Thyroid gland (tissue), 4 donors: ENCODE measurements at regions not wholly inside any gene's neighbourhood (a gene's known extent, or its start where the extent isn't known, plus 50 kb on each side); places are given as distances from the start of the nearest gene placed in this dataset.

Experiments used
- DNase-seq, 2 donors: peaks; one replicate each; pipeline ENCODE4 v3.0.0-alpha.2; 2019
- H3K27ac ChIP-seq, 3 donors: fragments of 200-600 bp; sonication (generic); 1 replicate in 2 of 3; 2 replicates in 1 of 3; pipeline ENCODE4 v1.5.1; 2016 to 2019; ENCODE audit warnings: mild to moderate bottlenecking in 1 of 3, moderate library complexity in 1 of 3
- H3K27me3 ChIP-seq: fragments of 200-600 bp; sonication (generic); one replicate; pipeline ENCODE4 v1.5.1; 2019
- H3K36me3 ChIP-seq, 2 donors: fragments of 200-600 bp; sonication (generic); one replicate each; pipeline ENCODE4 v1.5.1; 2016 to 2019
- H3K4me1 ChIP-seq, 2 donors: fragments of 200-600 bp; sonication (generic); one replicate each; pipeline ENCODE4 v1.5.1; 2017 to 2019
- H3K4me3 ChIP-seq, 3 donors: fragments of 200-600 bp; sonication (generic); replicated peaks in 1 of 3; 1 replicate in 2 of 3; 2 replicates in 1 of 3; pipeline ENCODE4 v1.5.1; 2016; ENCODE audit warnings: mild to moderate bottlenecking in 1 of 3
- H3K9me3 ChIP-seq: fragments of 200-600 bp; sonication (generic); one replicate; pipeline ENCODE4 v1.5.1; 2017
- POLR2A ChIP-seq, 2 donors: fragments of 450-650 bp; IDR thresholded peaks; one replicate each; pipeline ENCODE4 v1.6.1; 2017; ENCODE audit warnings: antibody characterized with exemption in 2 of 2, mild to moderate bottlenecking in 2 of 2, moderate library complexity in 1 of 2
- WGBS, 2 donors: methylation state at CpG; one replicate each; pipeline ENCODE4 v1.1.5; 2017; 5-methylcytosine and 5-hydroxymethylcytosine counted together
- intact Hi-C: fragments of 100-400 bp; cut with DNase I; formaldehyde crosslinking; loops from one replicate; pipeline ENCODE4 v1.15.1; 2023
- TF ChIP-seq, protein P1 (sequence below), 6 experiments: fragments of 200-600 bp in 3 of 6; fragments of 450-650 bp in 3 of 6; sonication (generic) in 3 of 6; IDR thresholded peaks; one replicate each; pipeline ENCODE4 v1.5.1; 2016 to 2019; ENCODE audit warnings: antibody characterized with exemption in 6 of 6, mild to moderate bottlenecking in 2 of 6, inconsistent platforms in 1 of 6, moderate library complexity in 1 of 6

GRCh38 chr4:184313702-184314659, 96.3 kb upstream of the ENPP6 start:
- Histone ChIP-seq H3K4me1 (peaks cover 8% of the 10 kb centered on the region in 2 donors), H3K27ac (no peak overlapping the region), H3K36me3 (no peaks in the 10 kb centered on the region), H3K27me3 (no peaks in the 10 kb centered on the region), H3K9me3 (no peaks in the 10 kb centered on the region), H3K4me3 (no peak overlapping the region)
- no peak for TF ChIP-seq POLR2A (IDR thresholded peaks at IDR 0.05)
- TF ChIP-seq, protein P1, sequence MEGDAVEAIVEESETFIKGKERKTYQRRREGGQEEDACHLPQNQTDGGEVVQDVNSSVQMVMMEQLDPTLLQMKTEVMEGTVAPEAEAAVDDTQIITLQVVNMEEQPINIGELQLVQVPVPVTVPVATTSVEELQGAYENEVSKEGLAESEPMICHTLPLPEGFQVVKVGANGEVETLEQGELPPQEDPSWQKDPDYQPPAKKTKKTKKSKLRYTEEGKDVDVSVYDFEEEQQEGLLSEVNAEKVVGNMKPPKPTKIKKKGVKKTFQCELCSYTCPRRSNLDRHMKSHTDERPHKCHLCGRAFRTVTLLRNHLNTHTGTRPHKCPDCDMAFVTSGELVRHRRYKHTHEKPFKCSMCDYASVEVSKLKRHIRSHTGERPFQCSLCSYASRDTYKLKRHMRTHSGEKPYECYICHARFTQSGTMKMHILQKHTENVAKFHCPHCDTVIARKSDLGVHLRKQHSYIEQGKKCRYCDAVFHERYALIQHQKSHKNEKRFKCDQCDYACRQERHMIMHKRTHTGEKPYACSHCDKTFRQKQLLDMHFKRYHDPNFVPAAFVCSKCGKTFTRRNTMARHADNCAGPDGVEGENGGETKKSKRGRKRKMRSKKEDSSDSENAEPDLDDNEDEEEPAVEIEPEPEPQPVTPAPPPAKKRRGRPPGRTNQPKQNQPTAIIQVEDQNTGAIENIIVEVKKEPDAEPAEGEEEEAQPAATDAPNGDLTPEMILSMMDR (IDR thresholded peaks at IDR 0.05): no peak
- intact Hi-C loops: no loop called here
- no peak for DNase-seq
- WGBS, 2 donors: 86 to 90% methylated on average over 12 to 16 of the region's 16 CpGs

DNA sequence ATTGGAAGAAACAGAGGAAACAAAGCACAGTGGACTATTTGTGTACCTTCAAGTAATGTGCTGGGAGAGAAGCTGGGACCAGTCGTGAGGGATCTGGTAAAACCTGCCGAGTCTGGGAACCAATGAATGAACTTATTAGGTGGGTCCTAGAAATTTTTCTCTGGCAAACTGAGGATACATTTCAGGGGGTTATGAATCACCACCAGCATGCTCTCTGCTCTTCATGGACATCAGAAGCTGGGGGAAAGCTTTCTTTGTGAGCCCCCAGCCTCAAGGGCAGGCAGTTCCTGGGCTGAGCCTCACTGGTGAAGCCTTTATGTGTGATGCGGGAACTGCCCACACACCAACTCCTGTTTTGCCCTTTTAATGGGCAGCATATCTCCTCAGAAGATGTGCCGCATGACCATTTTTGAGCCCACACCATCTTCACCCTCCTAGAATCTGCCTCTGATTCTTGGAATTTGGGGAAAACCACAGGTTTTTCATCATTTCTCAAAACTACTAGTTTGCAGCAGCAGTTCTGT, 95.4 kb upstream of the ENPP6 start:
- DNase-seq: no peak

DNA sequence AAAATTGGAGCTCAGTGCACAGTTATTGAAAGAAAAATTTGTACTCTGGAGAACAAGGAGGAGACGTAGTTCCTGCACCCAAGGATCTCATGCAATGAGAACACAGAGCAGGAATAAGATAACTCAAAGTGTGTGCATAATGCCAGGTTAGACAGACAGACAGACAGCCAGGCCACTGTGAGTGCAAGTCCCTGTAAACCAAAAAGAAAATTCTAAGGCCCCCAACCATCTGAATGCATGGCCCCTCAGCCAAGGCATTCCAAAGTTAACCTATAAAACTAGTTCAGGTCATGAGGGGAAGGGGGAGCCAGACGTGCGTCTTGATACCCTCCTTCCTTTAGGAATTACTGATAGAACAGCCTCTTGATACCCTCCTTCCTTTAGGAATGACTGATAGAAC, 94.5 kb upstream of the ENPP6 start:
- Histone ChIP-seq H3K4me3 (no peak overlapping the region), H3K9me3 (no peaks in the 10 kb centered on the region), H3K27ac (no peak overlapping the region), H3K4me1 (peaks cover 8% of the 10 kb centered on the region in 2 donors), H3K36me3 (no peaks in the 10 kb centered on the region), H3K27me3 (no peaks in the 10 kb centered on the region)
- WGBS, 2 donors: 94% methylated on average over 3 of the region's 3 CpGs
- DNase-seq: no peak
- no peak for TF ChIP-seq POLR2A (IDR thresholded peaks at IDR 0.05)
- TF ChIP-seq, protein P1 (IDR thresholded peaks at IDR 0.05): no peak
- intact Hi-C loops: no loop called here

More for the DNA sequence above, 95.4 kb upstream of the ENPP6 start:
- intact Hi-C loops: no loop called here
- H3K36me3 ChIP-seq: no peaks in the 10 kb centered on the region
- no peaks in the 10 kb centered on the region for H3K27me3 ChIP-seq
- no peak overlapping the region for H3K27ac ChIP-seq
- H3K4me1 ChIP-seq: peaks cover 8% of the 10 kb centered on the region in 2 donors
- H3K4me3 ChIP-seq: no peak overlapping the region
- no peaks in the 10 kb centered on the region for H3K9me3 ChIP-seq
- 95% methylated on average over 4 of the region's 4 CpGs for WGBS, 2 donors
- no peak for TF ChIP-seq POLR2A (IDR thresholded peaks at IDR 0.05)
- TF ChIP-seq, protein P1 (IDR thresholded peaks at IDR 0.05): no peak

DNA sequence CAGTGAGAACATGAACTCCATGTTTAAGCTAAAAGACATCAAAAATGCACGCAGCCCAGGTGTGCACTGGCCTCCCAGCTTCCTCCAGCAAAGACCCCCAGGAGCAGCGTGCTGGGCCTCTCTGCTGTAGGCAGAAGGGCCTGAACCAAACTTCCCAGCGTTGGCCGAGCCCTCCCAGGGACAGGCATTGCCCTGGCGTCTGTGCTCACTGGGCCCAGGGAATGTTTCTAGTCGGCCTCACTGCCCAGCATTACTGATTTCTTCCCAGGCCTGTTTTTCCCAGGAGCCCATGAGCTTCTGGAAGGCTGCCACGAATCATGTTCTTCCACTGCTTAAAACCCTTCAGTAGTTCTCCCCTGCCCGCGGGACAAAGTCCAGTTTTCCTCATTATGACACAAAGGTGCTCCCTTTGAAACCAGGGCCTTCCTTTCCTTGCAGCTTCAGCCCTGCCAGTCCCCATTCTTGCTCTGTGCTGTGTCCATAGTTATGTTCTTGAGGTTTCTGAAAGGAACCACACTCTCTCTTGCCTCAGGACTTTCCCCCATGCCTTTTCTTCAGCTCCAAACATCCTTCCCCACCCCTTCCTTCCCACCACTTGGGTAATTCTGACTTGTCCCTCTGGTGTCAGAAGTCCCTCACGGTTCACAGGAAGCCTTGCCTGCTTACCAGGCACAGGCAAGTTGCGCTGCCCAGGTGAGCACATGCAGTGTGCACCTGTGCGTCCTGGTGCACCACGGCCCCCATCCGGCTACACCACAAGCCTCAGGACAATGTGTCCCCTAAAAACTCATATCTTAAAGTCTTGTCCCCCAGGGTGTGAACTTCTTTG, 93.4 kb upstream of the ENPP6 start:
- Histone ChIP-seq H3K36me3 (no peaks in the 10 kb centered on the region), H3K4me3 (no peak overlapping the region), H3K27ac (peak overlapping the region in 1 of 3 donors; percentile 46), H3K4me1 (peaks cover 8% of the 10 kb centered on the region in 2 donors), H3K9me3 (no peaks in the 10 kb centered on the region), H3K27me3 (no peaks in the 10 kb centered on the region)
- TF ChIP-seq POLR2A (IDR thresholded peaks at IDR 0.05): no peak
- intact Hi-C loops: no loop called here
- DNase-seq: peak; percentile 62 to 73
- 57 to 58% methylated on average over 12 to 14 of the region's 14 CpGs for WGBS, 2 donors

- WGBS, 2 donors: 64 to 84% methylated on average over 7 to 10 of the region's 10 CpGs
- H3K27me3 ChIP-seq: no peaks in the 10 kb centered on the region
- no peak for TF ChIP-seq POLR2A (IDR thresholded peaks at IDR 0.05)
- TF ChIP-seq, protein P1 (IDR thresholded peaks at IDR 0.05): peak in 2 of 6 experiments; percentile 14 to 18
- H3K4me1 ChIP-seq: peaks cover 8% of the 10 kb centered on the region in 2 donors
- intact Hi-C loops: no loop called here
- H3K36me3 ChIP-seq: no peaks in the 10 kb centered on the region
- peak in 1 of 2 donors; percentile 18 for DNase-seq
- H3K9me3 ChIP-seq: no peaks in the 10 kb centered on the region
- H3K4me3 ChIP-seq: no peak overlapping the region
- H3K27ac ChIP-seq: no peak overlapping the region
Observed at GRCh38 chr4:184310171-184310567, 92.5 kb upstream of the ENPP6 start.
